ENCODE measurements at regions not wholly inside any gene's neighbourhood (a gene's known extent, or its start where the extent isn't known, plus 50 kb on each side); places are given as distances from the start of the nearest gene placed in this dataset.

GRCh38 chr11:92790366-92790765, 179.1 kb upstream of the MTNR1B start:
- Histone ChIP-seq H3K36me3 (ENCODE audit: control insufficient read depth, insufficient read depth, low read length) (no peaks in the 10 kb centered on the region), H3K27me3 (replicated peaks; ENCODE audit: control insufficient read depth, insufficient read depth, low read length) (no peaks in the 10 kb centered on the region), H3K4me3 (replicated peaks; ENCODE audit: low read depth, low read length) (no peak overlapping the region)
- DNase-seq (ENCODE audit: extremely low read depth, insufficient read length), result no peak
- no peak for TF ChIP-seq CTCF (IDR thresholded peaks at IDR 0.05; ENCODE audit: insufficient read depth, low read length, poor library complexity, severe bottlenecking)

DNA sequence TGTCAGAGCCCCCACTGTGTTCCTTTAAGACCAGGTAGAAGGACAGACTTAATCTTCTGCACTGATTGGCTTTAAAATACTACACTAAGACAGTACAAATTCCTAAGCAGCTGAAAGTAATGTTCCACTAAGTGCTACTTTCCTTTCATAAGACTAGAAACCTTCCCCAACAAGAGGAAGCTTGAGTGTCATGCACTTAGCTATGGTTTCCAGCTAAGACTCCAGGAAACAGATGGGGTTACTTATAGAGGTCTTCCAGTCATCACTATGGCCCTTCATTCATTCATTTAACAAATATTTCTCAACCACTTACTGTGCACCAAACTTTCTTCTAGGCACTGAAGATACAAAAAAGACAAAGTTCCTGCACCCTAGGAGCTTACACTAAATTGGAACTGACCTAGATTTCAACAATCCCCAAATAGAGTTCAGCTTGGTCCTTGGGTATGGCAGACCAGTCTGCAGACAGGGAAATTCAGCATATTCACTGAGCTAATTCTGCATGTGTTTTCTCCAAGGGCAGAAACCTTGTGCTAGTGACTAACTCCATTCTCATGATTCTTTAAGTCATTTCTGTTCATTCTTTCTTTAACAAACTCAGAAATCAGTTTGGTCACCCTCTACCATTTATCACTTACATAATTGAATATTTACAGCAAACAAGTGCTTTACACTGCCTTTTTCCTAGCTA, 178.4 kb upstream of the MTNR1B start:
- no peak for DNase-seq (ENCODE audit: extremely low read depth, insufficient read length)
- Histone ChIP-seq H3K27me3 (replicated peaks; ENCODE audit: control insufficient read depth, insufficient read depth, low read length) (no peaks in the 10 kb centered on the region; the same call in 1 of the 2 replicates), H3K36me3 (ENCODE audit: control insufficient read depth, insufficient read depth, low read length) (no peaks in the 10 kb centered on the region), H3K4me3 (replicated peaks; ENCODE audit: low read depth, low read length) (no peak overlapping the region)
- no peak for TF ChIP-seq CTCF (IDR thresholded peaks at IDR 0.05; ENCODE audit: insufficient read depth, low read length, poor library complexity, severe bottlenecking)

DNA sequence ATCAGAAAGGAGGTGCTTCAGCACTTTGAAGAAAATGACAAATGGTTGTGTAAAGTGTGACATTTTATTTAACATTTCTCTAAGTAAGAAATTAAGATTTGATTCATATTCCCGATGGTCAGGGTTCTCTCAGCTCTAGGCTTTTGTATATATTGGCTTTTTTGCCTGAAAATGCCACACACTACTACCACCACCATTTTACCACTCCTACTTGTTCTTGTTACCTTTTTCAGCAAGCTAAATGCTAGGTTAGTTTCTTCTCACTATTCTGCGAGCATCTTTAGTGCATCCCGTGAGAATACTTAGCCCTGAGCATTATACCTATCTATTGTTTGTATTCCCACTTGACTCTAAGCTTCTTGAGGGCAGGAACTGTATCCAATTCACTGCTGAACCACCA, 177.6 kb upstream of the MTNR1B start:
- Histone ChIP-seq H3K4me3 (replicated peaks; ENCODE audit: low read depth, low read length) (no peak overlapping the region), H3K27me3 (replicated peaks; ENCODE audit: control insufficient read depth, insufficient read depth, low read length) (no peaks in the 10 kb centered on the region; the same call in 1 of the 2 replicates), H3K36me3 (ENCODE audit: control insufficient read depth, insufficient read depth, low read length) (no peaks in the 10 kb centered on the region)
- no peak for DNase-seq (ENCODE audit: extremely low read depth, insufficient read length)
- TF ChIP-seq CTCF (IDR thresholded peaks at IDR 0.05; ENCODE audit: insufficient read depth, low read length, poor library complexity, severe bottlenecking), result no peak

DNA sequence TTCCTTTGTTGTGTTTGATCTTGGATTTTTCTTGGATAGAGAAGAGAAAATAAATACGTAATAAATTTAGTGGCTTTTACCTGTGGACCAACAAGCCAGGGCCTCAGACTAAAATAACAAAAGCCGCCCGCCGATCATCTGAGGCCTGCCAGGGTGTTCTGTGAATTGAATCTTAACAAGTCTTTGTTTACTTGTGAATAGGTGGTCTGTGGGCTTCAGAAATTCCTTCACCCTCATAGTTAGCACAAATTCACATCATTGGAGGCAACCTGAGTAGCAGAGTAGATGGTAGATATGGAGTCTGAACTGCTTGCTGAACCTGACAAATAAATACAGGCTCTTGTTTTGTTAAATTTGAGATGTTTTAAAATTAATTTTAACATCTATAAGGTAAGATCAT, 176.3 kb upstream of the MTNR1B start:
- Histone ChIP-seq H3K27me3 (replicated peaks; ENCODE audit: control insufficient read depth, insufficient read depth, low read length) (no peaks in the 10 kb centered on the region; the same call in 1 of the 2 replicates), H3K36me3 (ENCODE audit: control insufficient read depth, insufficient read depth, low read length) (no peaks in the 10 kb centered on the region), H3K4me3 (replicated peaks; ENCODE audit: low read depth, low read length) (no peak overlapping the region)
- no peak for DNase-seq (ENCODE audit: extremely low read depth, insufficient read length)
- TF ChIP-seq CTCF (IDR thresholded peaks at IDR 0.05; ENCODE audit: insufficient read depth, low read length, poor library complexity, severe bottlenecking), result no peak

GRCh38 chr11:92794783-92795182, 174.7 kb upstream of the MTNR1B start:
- H3K27me3 ChIP-seq (replicated peaks; ENCODE audit: control insufficient read depth, insufficient read depth, low read length), result no peaks in the 10 kb centered on the region; the same call in 1 of the 2 replicates
- no peak for DNase-seq (ENCODE audit: extremely low read depth, insufficient read length)
- TF ChIP-seq CTCF (IDR thresholded peaks at IDR 0.05; ENCODE audit: insufficient read depth, low read length, poor library complexity, severe bottlenecking), result no peak
- H3K36me3 ChIP-seq (ENCODE audit: control insufficient read depth, insufficient read depth, low read length), result no peaks in the 10 kb centered on the region
- no peak overlapping the region for H3K4me3 ChIP-seq (replicated peaks; ENCODE audit: low read depth, low read length)

GRCh38 chr11:92796744-92797143, 172.7 kb upstream of the MTNR1B start:
- TF ChIP-seq CTCF (IDR thresholded peaks at IDR 0.05; ENCODE audit: insufficient read depth, low read length, poor library complexity, severe bottlenecking), result no peak
- Histone ChIP-seq H3K36me3 (ENCODE audit: control insufficient read depth, insufficient read depth, low read length) (no peaks in the 10 kb centered on the region), H3K4me3 (replicated peaks; ENCODE audit: low read depth, low read length) (no peak overlapping the region)

More at GRCh38 chr11:92796744-92797143, 172.7 kb upstream of the MTNR1B start:
- no peak for DNase-seq (ENCODE audit: extremely low read depth, insufficient read length)
- H3K27me3 ChIP-seq (replicated peaks; ENCODE audit: control insufficient read depth, insufficient read depth, low read length), result no peaks in the 10 kb centered on the region; the same call in 1 of the 2 replicates
